H1 (cell line): ENCODE measurements at regions not wholly inside any gene's neighbourhood (a gene's known extent, or its start where the extent isn't known, plus 50 kb on each side); places are given as distances from the start of the nearest gene placed in this dataset.

Source experiments
- ASH2L ChIP-seq: fragments of 200-600, 300-600 bp; sonication (generic); IDR thresholded peaks from one replicate; pipeline ENCODE4 v1.7.1; 2017; ENCODE audit warnings: low read length
- BACH1 ChIP-seq: IDR thresholded peaks from 2 replicates; pipeline ENCODE4 v1.6.1; 2012; ENCODE audit warnings: low read length, improper control_type of control experiment
- CHD7 ChIP-seq: fragments of 300-600 bp; sonication (generic); IDR thresholded peaks from 2 replicates; pipeline ENCODE4 v1.7.1; 2012; ENCODE audit warnings: low read length, moderate library complexity, mild to moderate bottlenecking, inconsistent platforms; ENCODE audit not compliant: insufficient replicate concordance
- E2F6 ChIP-seq: IDR thresholded peaks from 2 replicates; pipeline ENCODE4 v1.6.1; 2012; ENCODE audit warnings: inconsistent platforms
- EP300 ChIP-seq, 2 experiments: IDR thresholded peaks; 1 replicate in 1 of 2; 2 replicates in 1 of 2; pipeline ENCODE4 v1.6.1; 2011 to 2012; ENCODE audit warnings: low read depth in 2 of 2, low read length in 2 of 2, mild to moderate bottlenecking in 2 of 2, borderline replicate concordance in 1 of 2, inconsistent platforms in 1 of 2, moderate library complexity in 1 of 2
- GABPA ChIP-seq: IDR thresholded peaks from 2 replicates; pipeline ENCODE4 v1.6.1; 2011; ENCODE audit warnings: mild to moderate bottlenecking, low read length, moderate library complexity, borderline replicate concordance; ENCODE audit not compliant: insufficient read depth
- KDM1A ChIP-seq: fragments of 200-600, 300-600 bp; sonication (generic); IDR thresholded peaks from 2 replicates; pipeline ENCODE4 v1.7.1; 2016; ENCODE audit warnings: mild to moderate bottlenecking, low read length, borderline replicate concordance
- KDM5A ChIP-seq: fragments of 200-600 bp; IDR thresholded peaks from 2 replicates; pipeline ENCODE4 v1.7.1; 2012; ENCODE audit warnings: mild to moderate bottlenecking, low read length, inconsistent platforms, mixed read lengths
- POU5F1 ChIP-seq: IDR thresholded peaks from 2 replicates; pipeline ENCODE4 v1.6.1; 2011; ENCODE audit warnings: low read depth, mild to moderate bottlenecking, low read length, moderate library complexity
- SP1 ChIP-seq: IDR thresholded peaks from 2 replicates; pipeline ENCODE4 v1.6.1; 2011; ENCODE audit warnings: low read depth, low read length
- YY1 ChIP-seq: IDR thresholded peaks from 2 replicates; pipeline ENCODE4 v1.6.1; 2011; ENCODE audit warnings: low read depth, mild to moderate bottlenecking, low read length

- TF ChIP-seq CHD7 (no peak), ASH2L (no peak), BACH1 (no peak), E2F6 (no peak), YY1 (no peak), GABPA (no peak), EP300 (IDR thresholded peaks at IDR 0.05; ENCODE audit: borderline replicate concordance in 1 of 2, low read depth in 2 of 2, low read length in 2 of 2) (no peak), KDM1A (no peak), SP1 (no peak), KDM5A (no peak), POU5F1 (no peak)
Measured at GRCh38 chr4:151469970-151470369, 61.0 kb downstream of the FHIP1A start (continued).
